Stromal cell of bone marrow (primary cell): ENCODE measurements at regions not wholly inside any gene's neighbourhood (a gene's known extent, or its start where the extent isn't known, plus 50 kb on each side); places are given as distances from the start of the nearest gene placed in this dataset.
"Not testable (repeated sequence)": the region's sequence is repeated elsewhere in the genome, so short reads cannot be mapped to it uniquely, and the experiment has no call there.

Experiments used
- DNase-seq: peaks from one replicate; pipeline ENCODE4 v3.0.0-alpha.2; 2012; ENCODE audit warnings: low read depth

GRCh38 chrX:4091046-4091760 lies 377.8 kb upstream of the PRKX start:
- no peak for DNase-seq

GRCh38 chrX:4059893-4060292 lies 346.4 kb upstream of the PRKX start:
- DNase-seq, result no peak

GRCh38 chrX:4043951-4044350 lies 330.5 kb upstream of the PRKX start:
- no peak for DNase-seq

GRCh38 chrX:4035874-4036273 lies 322.4 kb upstream of the PRKX start:
- no peak for DNase-seq

- DNase-seq, result no peak
These were observed 314.7 kb upstream of the PRKX start for GRCh38 chrX:4028151-4028550.

GRCh38 chrX:4005281-4005680 lies 291.8 kb upstream of the PRKX start:
- no peak for DNase-seq

GRCh38 chrX:4004822-4005221 lies 291.4 kb upstream of the PRKX start:
- no peak for DNase-seq

GRCh38 chrX:3994315-3994714 lies 280.9 kb upstream of the PRKX start:
- DNase-seq, result no peak

- DNase-seq, result no peak
These were observed 277.1 kb upstream of the PRKX start for GRCh38 chrX:3990569-3990968.

- DNase-seq, result not testable (repeated sequence)
These were observed 258.8 kb upstream of the PRKX start for GRCh38 chrX:3972104-3972858.

GRCh38 chrX:3968749-3969148 lies 255.3 kb upstream of the PRKX start:
- no peak for DNase-seq

GRCh38 chrX:3963980-3964379 lies 250.5 kb upstream of the PRKX start:
- DNase-seq, result no peak

GRCh38 chrX:3962511-3963311 lies 249.3 kb upstream of the PRKX start:
- peak; percentile 1 for DNase-seq

- DNase-seq, result no peak
These were observed 247.5 kb upstream of the PRKX start for GRCh38 chrX:3960952-3961351.

GRCh38 chrX:3951859-3952258 lies 238.4 kb upstream of the PRKX start:
- DNase-seq, result no peak

- DNase-seq, result peak; percentile 12
These were observed 236.9 kb upstream of the PRKX start for GRCh38 chrX:3950373-3950772.

- DNase-seq, result no peak
These were observed 230.5 kb upstream of the PRKX start for GRCh38 chrX:3943965-3944364.

- DNase-seq, result no peak
These were observed 226.7 kb upstream of the PRKX start for GRCh38 chrX:3940000-3940610.

GRCh38 chrX:3938587-3938986 lies 225.1 kb upstream of the PRKX start:
- DNase-seq, result no peak

GRCh38 chrX:3935196-3935595 lies 221.7 kb upstream of the PRKX start:
- DNase-seq, result not testable (repeated sequence)

- not testable (repeated sequence) for DNase-seq
These were observed 207.1 kb upstream of the PRKX start for GRCh38 chrX:3920424-3921017.
